ENCODE measurements at regions not wholly inside any gene's neighbourhood (a gene's known extent, or its start where the extent isn't known, plus 50 kb on each side); places are given as distances from the start of the nearest gene placed in this dataset.

DNA sequence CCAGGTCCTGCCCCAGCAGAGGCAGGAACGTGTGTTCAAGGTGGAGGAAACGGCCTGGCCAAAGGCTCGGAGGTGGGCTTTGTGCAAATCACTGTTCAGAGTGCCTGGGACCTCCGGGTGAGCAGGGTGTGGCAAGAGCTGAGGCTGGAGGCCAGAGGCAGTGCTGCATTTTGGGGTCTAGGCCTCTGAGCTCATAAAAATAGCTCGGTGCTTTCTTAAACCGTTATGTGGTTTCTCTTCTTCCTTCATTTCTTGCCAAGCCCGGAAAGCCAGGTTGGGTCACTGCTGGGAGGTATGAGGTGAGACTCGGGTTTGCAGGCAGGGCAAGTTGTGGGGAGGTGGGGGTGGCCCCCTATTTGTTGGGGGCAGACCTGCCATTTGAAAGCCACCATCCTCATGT is 178.8 kb upstream of the MYL2 start:
- CTCF ChIA-PET = no interaction called here
- Histone ChIP-seq H3K9me3 (ENCODE audit: control insufficient read depth in 1 of 2, insufficient read depth in 1 of 2, low read depth in 1 of 2, low read length in 2 of 2) (no peaks in the 10 kb centered on the region), H4K20me1 (ENCODE audit: insufficient read depth) (no peaks in the 10 kb centered on the region), H2AFZ (ENCODE audit: low read depth, low read length, poor library complexity, severe bottlenecking) (no peak overlapping the region), H3K79me2 (ENCODE audit: insufficient read depth, low read length) (no peaks in the 10 kb centered on the region), H3K27me3 (ENCODE audit: insufficient read depth, low read length) (peaks cover 20% of the 10 kb centered on the region; the same call in 1 of the 2 replicates), H3K9me2 (ENCODE audit: insufficient read depth) (no peaks in the 10 kb centered on the region), H3K4me3 (replicated peaks in 1 of 2; ENCODE audit: low read depth in 1 of 2, low read length in 2 of 2) (no peak overlapping the region), H3K27ac (ENCODE audit: low read depth, low read length) (no peak overlapping the region), H3K4me1 (ENCODE audit: control insufficient read depth in 1 of 2, insufficient read depth in 2 of 2, low read length in 2 of 2) (no peaks in the 10 kb centered on the region), H3K4me2 (ENCODE audit: low read length) (no peak overlapping the region), H3K36me3 (ENCODE audit: control insufficient read depth in 1 of 2, insufficient read depth in 2 of 2, low read length in 2 of 2) (no peaks in the 10 kb centered on the region), H3K9ac (ENCODE audit: low read length) (no peak overlapping the region)
- POLR2A ChIA-PET = no interaction called here
- no TSS peak for BruUV-seq (replicated peaks)
- RAD21 ChIA-PET (ENCODE audit: low non-redundant PET in 1 of 2, low total read pairs in 2 of 2, uncharacterized antibody in 2 of 2, unreplicated experiment in 2 of 2) = no interaction called here
- TF ChIP-seq EZH2phosphoT487 (IDR thresholded peaks at IDR 0.05; ENCODE audit: borderline replicate concordance) (no peak), SRF (IDR thresholded peaks at IDR 0.05; ENCODE audit: low read depth) (no peak), EGR1 (IDR thresholded peaks at IDR 0.05; ENCODE audit: low read depth) (no peak), YY1 (IDR thresholded peaks at IDR 0.05; ENCODE audit: extremely low read depth, insufficient replicate concordance, low read depth, low read length) (no peak), TCF7L2 (IDR thresholded peaks at IDR 0.05; ENCODE audit: borderline replicate concordance, extremely low read depth, insufficient read depth, insufficient read length) (no peak), SP1 (IDR thresholded peaks at IDR 0.05; ENCODE audit: low read depth) (no peak), ZNF274 (IDR thresholded peaks at IDR 0.05; ENCODE audit: low read depth, low read length) (no peak), CBX3 (IDR thresholded peaks at IDR 0.05; ENCODE audit: low read depth) (no peak)
- TF ChIP-seq, protein P1, sequence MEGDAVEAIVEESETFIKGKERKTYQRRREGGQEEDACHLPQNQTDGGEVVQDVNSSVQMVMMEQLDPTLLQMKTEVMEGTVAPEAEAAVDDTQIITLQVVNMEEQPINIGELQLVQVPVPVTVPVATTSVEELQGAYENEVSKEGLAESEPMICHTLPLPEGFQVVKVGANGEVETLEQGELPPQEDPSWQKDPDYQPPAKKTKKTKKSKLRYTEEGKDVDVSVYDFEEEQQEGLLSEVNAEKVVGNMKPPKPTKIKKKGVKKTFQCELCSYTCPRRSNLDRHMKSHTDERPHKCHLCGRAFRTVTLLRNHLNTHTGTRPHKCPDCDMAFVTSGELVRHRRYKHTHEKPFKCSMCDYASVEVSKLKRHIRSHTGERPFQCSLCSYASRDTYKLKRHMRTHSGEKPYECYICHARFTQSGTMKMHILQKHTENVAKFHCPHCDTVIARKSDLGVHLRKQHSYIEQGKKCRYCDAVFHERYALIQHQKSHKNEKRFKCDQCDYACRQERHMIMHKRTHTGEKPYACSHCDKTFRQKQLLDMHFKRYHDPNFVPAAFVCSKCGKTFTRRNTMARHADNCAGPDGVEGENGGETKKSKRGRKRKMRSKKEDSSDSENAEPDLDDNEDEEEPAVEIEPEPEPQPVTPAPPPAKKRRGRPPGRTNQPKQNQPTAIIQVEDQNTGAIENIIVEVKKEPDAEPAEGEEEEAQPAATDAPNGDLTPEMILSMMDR (IDR thresholded peaks at IDR 0.05 in 2 of 3, conservative IDR thresholded peaks at IDR 0.05 in 1 of 3; ENCODE audit: borderline replicate concordance in 1 of 3, insufficient read depth in 1 of 3, low read depth in 2 of 3, low read length in 2 of 3) = no peak
- TF ChIP-seq, protein P2, sequence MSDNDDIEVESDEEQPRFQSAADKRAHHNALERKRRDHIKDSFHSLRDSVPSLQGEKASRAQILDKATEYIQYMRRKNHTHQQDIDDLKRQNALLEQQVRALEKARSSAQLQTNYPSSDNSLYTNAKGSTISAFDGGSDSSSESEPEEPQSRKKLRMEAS (IDR thresholded peaks at IDR 0.05) = no peak
- TF ChIP-seq, protein P3, sequence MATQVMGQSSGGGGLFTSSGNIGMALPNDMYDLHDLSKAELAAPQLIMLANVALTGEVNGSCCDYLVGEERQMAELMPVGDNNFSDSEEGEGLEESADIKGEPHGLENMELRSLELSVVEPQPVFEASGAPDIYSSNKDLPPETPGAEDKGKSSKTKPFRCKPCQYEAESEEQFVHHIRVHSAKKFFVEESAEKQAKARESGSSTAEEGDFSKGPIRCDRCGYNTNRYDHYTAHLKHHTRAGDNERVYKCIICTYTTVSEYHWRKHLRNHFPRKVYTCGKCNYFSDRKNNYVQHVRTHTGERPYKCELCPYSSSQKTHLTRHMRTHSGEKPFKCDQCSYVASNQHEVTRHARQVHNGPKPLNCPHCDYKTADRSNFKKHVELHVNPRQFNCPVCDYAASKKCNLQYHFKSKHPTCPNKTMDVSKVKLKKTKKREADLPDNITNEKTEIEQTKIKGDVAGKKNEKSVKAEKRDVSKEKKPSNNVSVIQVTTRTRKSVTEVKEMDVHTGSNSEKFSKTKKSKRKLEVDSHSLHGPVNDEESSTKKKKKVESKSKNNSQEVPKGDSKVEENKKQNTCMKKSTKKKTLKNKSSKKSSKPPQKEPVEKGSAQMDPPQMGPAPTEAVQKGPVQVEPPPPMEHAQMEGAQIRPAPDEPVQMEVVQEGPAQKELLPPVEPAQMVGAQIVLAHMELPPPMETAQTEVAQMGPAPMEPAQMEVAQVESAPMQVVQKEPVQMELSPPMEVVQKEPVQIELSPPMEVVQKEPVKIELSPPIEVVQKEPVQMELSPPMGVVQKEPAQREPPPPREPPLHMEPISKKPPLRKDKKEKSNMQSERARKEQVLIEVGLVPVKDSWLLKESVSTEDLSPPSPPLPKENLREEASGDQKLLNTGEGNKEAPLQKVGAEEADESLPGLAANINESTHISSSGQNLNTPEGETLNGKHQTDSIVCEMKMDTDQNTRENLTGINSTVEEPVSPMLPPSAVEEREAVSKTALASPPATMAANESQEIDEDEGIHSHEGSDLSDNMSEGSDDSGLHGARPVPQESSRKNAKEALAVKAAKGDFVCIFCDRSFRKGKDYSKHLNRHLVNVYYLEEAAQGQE (IDR thresholded peaks at IDR 0.05; ENCODE audit: low read depth) = no peak
- intact Hi-C loops (cut with micrococcal nuclease) = no loop called here
- DNase-seq (ENCODE audit: low read depth, low spot score) = no peak
- ATAC-seq = no peak
